HEK293 (cell line): ENCODE measurements at regions not wholly inside any gene's neighbourhood (a gene's known extent, or its start where the extent isn't known, plus 50 kb on each side); places are given as distances from the start of the nearest gene placed in this dataset.
A peak's percentile ranks its signal among the peaks of the same experiment; 100 is the strongest.

Experiments
- CTCF ChIA-PET: fragments of 350-600 bp; formaldehyde crosslinking; extraction: SDS; loops from one replicate; lab custom pipeline; 2021; ENCODE audit warnings: antibody characterized with exemption; lab: Yijun Ruan, JAX
- POLR2A ChIA-PET: fragments of 300-600 bp; formaldehyde crosslinking; extraction: SDS; loops from one replicate; lab custom pipeline; 2020; ENCODE audit warnings: antibody characterized with exemption, inconsistent platforms; lab: Yijun Ruan, JAX
- H3K27ac ChIP-seq: fragments of 200-500 bp; sonication (Bioruptor generic); 2 replicates; pipeline ENCODE4 v1.5.1; 2014; ENCODE audit warnings: low read depth, low read length, control low read depth, inconsistent platforms; ENCODE audit errors: extremely low read depth
- H3K36me3 ChIP-seq, 2 experiments: fragments of 200-500 bp in 1 of 2; sonication (Bioruptor generic) in 1 of 2; 1 replicate in 1 of 2; 2 replicates in 1 of 2; pipeline ENCODE4 v1.5.1; 2014 to 2017; ENCODE audit warnings: inconsistent platforms in 2 of 2, low read length in 2 of 2; ENCODE audit not compliant: control insufficient read depth in 2 of 2, insufficient read depth in 1 of 2
- H3K4me1 ChIP-seq: fragments of 200-500 bp; sonication (Bioruptor generic); 2 replicates; pipeline ENCODE4 v1.5.1; 2014; ENCODE audit warnings: mild to moderate bottlenecking, low read length, inconsistent platforms; ENCODE audit not compliant: control insufficient read depth, insufficient read depth
- H3K4me3 ChIP-seq: 2 replicates; pipeline ENCODE4 v1.5.1; 2011; ENCODE audit warnings: low read depth, mild to moderate bottlenecking, control low read depth, low read length, moderate library complexity
- H3K9me3 ChIP-seq: fragments of 200-500 bp; sonication (Bioruptor generic); 2 replicates; pipeline ENCODE4 v1.5.1; 2014; ENCODE audit warnings: low read depth, low read length, inconsistent platforms; ENCODE audit not compliant: control insufficient read depth, insufficient read depth
- IKZF3 ChIP-seq: fragments of 450-650 bp; IDR thresholded peaks from 2 replicates; pipeline ENCODE4 v1.5.0; 2018; ENCODE audit warnings: missing biosample characterization, mild to moderate bottlenecking, missing genetic modification characterization, moderate library complexity
- OSR2 ChIP-seq: fragments of 450-650 bp; formaldehyde crosslinking; IDR thresholded peaks from 2 replicates; pipeline ENCODE4 v1.5.1; 2016; ENCODE audit warnings: missing biosample characterization, missing genetic modification characterization
- OVOL3 ChIP-seq: fragments of 450-650 bp; formaldehyde crosslinking; IDR thresholded peaks from 2 replicates; pipeline ENCODE4 v1.5.1; 2016; ENCODE audit warnings: missing biosample characterization, missing genetic modification characterization
- PRDM1 ChIP-seq: fragments of 450-650 bp; formaldehyde crosslinking; IDR thresholded peaks from 2 replicates; pipeline ENCODE4; 2016; ENCODE audit warnings: missing biosample characterization, missing genetic modification characterization
- PRDM10 ChIP-seq: fragments of 450-650 bp; formaldehyde crosslinking; IDR thresholded peaks from 2 replicates; pipeline ENCODE4 v1.5.1; 2016; ENCODE audit warnings: missing biosample characterization, missing genetic modification characterization
- RBAK ChIP-seq: fragments of 450-650 bp; formaldehyde crosslinking; IDR thresholded peaks from 2 replicates; pipeline ENCODE4 v1.5.1; 2016; ENCODE audit warnings: missing biosample characterization, missing genetic modification characterization
- SCRT1 ChIP-seq: fragments of 450-650 bp; formaldehyde crosslinking; IDR thresholded peaks from 2 replicates; pipeline ENCODE4 v1.5.1; 2016; ENCODE audit warnings: missing biosample characterization, missing genetic modification characterization, borderline replicate concordance
- SP7 ChIP-seq: fragments of 450-650 bp; formaldehyde crosslinking; IDR thresholded peaks from 2 replicates; pipeline ENCODE4 v1.5.1; 2016; ENCODE audit warnings: missing biosample characterization, missing genetic modification characterization
- ZBTB21 ChIP-seq: fragments of 450-650 bp; formaldehyde crosslinking; IDR thresholded peaks from 2 replicates; pipeline ENCODE4 v1.5.1; 2017; ENCODE audit warnings: missing biosample characterization, missing genetic modification characterization
- ZBTB48 ChIP-seq: fragments of 450-650 bp; formaldehyde crosslinking; IDR thresholded peaks from 2 replicates; pipeline ENCODE4 v1.5.1; 2016; ENCODE audit warnings: missing biosample characterization, missing genetic modification characterization
- ZBTB6 ChIP-seq: fragments of 450-650 bp; formaldehyde crosslinking; IDR thresholded peaks from 2 replicates; pipeline ENCODE4 v1.5.1; 2017; ENCODE audit warnings: missing biosample characterization, missing genetic modification characterization
- ZNF175 ChIP-seq: fragments of 450-650 bp; formaldehyde crosslinking; IDR thresholded peaks from 2 replicates; pipeline ENCODE4 v1.5.1; 2016; ENCODE audit warnings: missing biosample characterization, missing genetic modification characterization
- ZNF341 ChIP-seq: fragments of 450-650 bp; formaldehyde crosslinking; IDR thresholded peaks from 2 replicates; pipeline ENCODE4; 2016; ENCODE audit warnings: low read depth, missing biosample characterization, missing genetic modification characterization
- ZNF350 ChIP-seq: fragments of 450-650 bp; formaldehyde crosslinking; IDR thresholded peaks from 2 replicates; pipeline ENCODE4 v1.5.0; 2017; ENCODE audit warnings: missing biosample characterization, mild to moderate bottlenecking, missing genetic modification characterization
- ZNF366 ChIP-seq: fragments of 450-650 bp; formaldehyde crosslinking; conservative IDR thresholded peaks from 2 replicates; pipeline ENCODE4 v1.5.1; 2016; ENCODE audit warnings: missing biosample characterization, missing genetic modification characterization
- ZNF426 ChIP-seq: fragments of 450-650 bp; formaldehyde crosslinking; IDR thresholded peaks from 2 replicates; pipeline ENCODE4 v1.5.1; 2017; ENCODE audit warnings: missing biosample characterization, missing genetic modification characterization, mild to moderate bottlenecking, inconsistent platforms, moderate library complexity
- ZNF48 ChIP-seq: fragments of 450-650 bp; formaldehyde crosslinking; IDR thresholded peaks from 2 replicates; pipeline ENCODE4 v1.5.1; 2016; ENCODE audit warnings: missing biosample characterization, missing genetic modification characterization
- ZNF610 ChIP-seq: fragments of 450-650 bp; formaldehyde crosslinking; IDR thresholded peaks from 2 replicates; pipeline ENCODE4 v1.5.1; 2016; ENCODE audit warnings: missing biosample characterization, missing genetic modification characterization, borderline replicate concordance
- ZNF654 ChIP-seq: fragments of 450-650 bp; formaldehyde crosslinking; IDR thresholded peaks from 2 replicates; pipeline ENCODE4 v1.5.1; 2016; ENCODE audit warnings: low read depth, missing biosample characterization, missing genetic modification characterization
- ZNF658 ChIP-seq: fragments of 450-650 bp; formaldehyde crosslinking; IDR thresholded peaks from 2 replicates; pipeline ENCODE4; 2016; ENCODE audit warnings: missing biosample characterization, missing genetic modification characterization
- ZNF660 ChIP-seq: fragments of 450-650 bp; IDR thresholded peaks from 2 replicates; pipeline ENCODE4 v1.5.1; 2018; ENCODE audit warnings: missing biosample characterization, mild to moderate bottlenecking, missing genetic modification characterization
- ZNF677 ChIP-seq: fragments of 450-650 bp; IDR thresholded peaks from 2 replicates; pipeline ENCODE4 v1.5.0; 2018; ENCODE audit warnings: missing biosample characterization, mild to moderate bottlenecking, missing genetic modification characterization, moderate library complexity
- ZNF747 ChIP-seq: fragments of 450-650 bp; formaldehyde crosslinking; IDR thresholded peaks from 2 replicates; pipeline ENCODE4 v1.5.1; 2016; ENCODE audit warnings: missing biosample characterization, missing genetic modification characterization
- ZNF76 ChIP-seq: fragments of 450-650 bp; formaldehyde crosslinking; IDR thresholded peaks from 2 replicates; pipeline ENCODE4; 2016; ENCODE audit warnings: low read depth, missing biosample characterization, missing genetic modification characterization, borderline replicate concordance
- ZSCAN30 ChIP-seq: fragments of 450-650 bp; IDR thresholded peaks from 2 replicates; pipeline ENCODE4 v1.5.1; 2018; ENCODE audit warnings: missing biosample characterization, mild to moderate bottlenecking, missing genetic modification characterization, moderate library complexity
- TF ChIP-seq, protein P1 (sequence below): fragments of 450-650 bp; formaldehyde crosslinking; IDR thresholded peaks from 2 replicates; pipeline ENCODE4 v1.5.1; 2016; ENCODE audit warnings: missing biosample characterization, missing genetic modification characterization
- TF ChIP-seq, protein P2 (sequence below): fragments of 450-650 bp; formaldehyde crosslinking; IDR thresholded peaks from 2 replicates; pipeline ENCODE4 v1.5.1; 2016; ENCODE audit warnings: missing biosample characterization, missing genetic modification characterization, borderline replicate concordance
- TF ChIP-seq, protein P3 (sequence below): fragments of 450-650 bp; formaldehyde crosslinking; IDR thresholded peaks from 2 replicates; pipeline ENCODE4 v1.5.1; 2017; ENCODE audit warnings: missing biosample characterization, missing genetic modification characterization

GRCh38 chr3:182683453-182683852 is 109.9 kb upstream of the ATP11B start:
- Histone ChIP-seq H3K27ac (no peak overlapping the region), H3K4me3 (no peak overlapping the region), H3K4me1 (no peaks in the 10 kb centered on the region; the same call in 1 of the 2 replicates), H3K36me3 (no peaks in the 10 kb centered on the region), H3K9me3 (no peaks in the 10 kb centered on the region)
- POLR2A ChIA-PET, result no interaction called here
- CTCF ChIA-PET, result interaction anchor here (0.7 to 5.2 kb wide), 12 partner anchors 26 to 1469 kb away, joined by 3 to 29 read pairs (median 4); no protein-coding TSS in a partner anchor
- TF ChIP-seq SCRT1 (tag by site-specific recombination) (no peak), SP7 (tag by site-specific recombination) (no peak), ZNF350 (tag by site-specific recombination) (no peak), PRDM10 (peak; percentile 54), ZNF366 (tag by site-specific recombination) (peak; percentile 39; the same call in 1 of the 2 replicates), ZNF747 (tag by site-specific recombination) (no peak), ZBTB48 (tag by site-specific recombination) (0 out of 2 replicates have a peak, but pooled peaks have one; percentile 19), ZNF341 (no peak), ZNF654 (tag by site-specific recombination) (peak; percentile 89), ZNF658 (no peak), ZBTB6 (tag by site-specific recombination) (no peak), ZNF175 (no peak), OVOL3 (tag by site-specific recombination) (no peak), ZNF610 (0 out of 2 replicates have a peak, but pooled peaks have one; percentile 31), ZNF677 (tag by site-specific recombination) (peak; percentile 51; the same call in 1 of the 2 replicates), OSR2 (tag by site-specific recombination) (no peak), PRDM1 (tag by site-specific recombination) (0 out of 2 replicates have a peak, but pooled peaks have one; percentile 4), RBAK (tag by site-specific recombination) (no peak), IKZF3 (tag by site-specific recombination) (peak; percentile 44; the same call in 1 of the 2 replicates), ZNF660 (tag by site-specific recombination) (peak; percentile 82; the same call in 1 of the 2 replicates), ZSCAN30 (tag by site-specific recombination) (0 out of 2 replicates have a peak, but pooled peaks have one; percentile 17), ZNF48 (tag by site-specific recombination) (no peak), ZNF426 (no peak), ZBTB21 (no peak), ZNF76 (no peak)
- TF ChIP-seq, protein P1, sequence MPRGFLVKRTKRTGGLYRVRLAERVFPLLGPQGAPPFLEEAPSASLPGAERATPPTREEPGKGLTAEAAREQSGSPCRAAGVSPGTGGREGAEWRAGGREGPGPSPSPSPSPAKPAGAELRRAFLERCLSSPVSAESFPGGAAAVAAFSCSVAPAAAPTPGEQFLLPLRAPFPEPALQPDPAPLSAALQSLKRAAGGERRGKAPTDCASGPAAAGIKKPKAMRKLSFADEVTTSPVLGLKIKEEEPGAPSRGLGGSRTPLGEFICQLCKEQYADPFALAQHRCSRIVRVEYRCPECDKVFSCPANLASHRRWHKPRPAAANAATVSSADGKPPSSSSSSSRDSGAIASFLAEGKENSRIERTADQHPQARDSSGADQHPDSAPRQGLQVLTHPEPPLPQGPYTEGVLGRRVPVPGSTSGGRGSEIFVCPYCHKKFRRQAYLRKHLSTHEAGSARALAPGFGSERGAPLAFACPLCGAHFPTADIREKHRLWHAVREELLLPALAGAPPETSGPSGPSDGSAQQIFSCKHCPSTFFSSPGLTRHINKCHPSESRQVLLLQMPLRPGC, result no peak
- TF ChIP-seq, protein P2, sequence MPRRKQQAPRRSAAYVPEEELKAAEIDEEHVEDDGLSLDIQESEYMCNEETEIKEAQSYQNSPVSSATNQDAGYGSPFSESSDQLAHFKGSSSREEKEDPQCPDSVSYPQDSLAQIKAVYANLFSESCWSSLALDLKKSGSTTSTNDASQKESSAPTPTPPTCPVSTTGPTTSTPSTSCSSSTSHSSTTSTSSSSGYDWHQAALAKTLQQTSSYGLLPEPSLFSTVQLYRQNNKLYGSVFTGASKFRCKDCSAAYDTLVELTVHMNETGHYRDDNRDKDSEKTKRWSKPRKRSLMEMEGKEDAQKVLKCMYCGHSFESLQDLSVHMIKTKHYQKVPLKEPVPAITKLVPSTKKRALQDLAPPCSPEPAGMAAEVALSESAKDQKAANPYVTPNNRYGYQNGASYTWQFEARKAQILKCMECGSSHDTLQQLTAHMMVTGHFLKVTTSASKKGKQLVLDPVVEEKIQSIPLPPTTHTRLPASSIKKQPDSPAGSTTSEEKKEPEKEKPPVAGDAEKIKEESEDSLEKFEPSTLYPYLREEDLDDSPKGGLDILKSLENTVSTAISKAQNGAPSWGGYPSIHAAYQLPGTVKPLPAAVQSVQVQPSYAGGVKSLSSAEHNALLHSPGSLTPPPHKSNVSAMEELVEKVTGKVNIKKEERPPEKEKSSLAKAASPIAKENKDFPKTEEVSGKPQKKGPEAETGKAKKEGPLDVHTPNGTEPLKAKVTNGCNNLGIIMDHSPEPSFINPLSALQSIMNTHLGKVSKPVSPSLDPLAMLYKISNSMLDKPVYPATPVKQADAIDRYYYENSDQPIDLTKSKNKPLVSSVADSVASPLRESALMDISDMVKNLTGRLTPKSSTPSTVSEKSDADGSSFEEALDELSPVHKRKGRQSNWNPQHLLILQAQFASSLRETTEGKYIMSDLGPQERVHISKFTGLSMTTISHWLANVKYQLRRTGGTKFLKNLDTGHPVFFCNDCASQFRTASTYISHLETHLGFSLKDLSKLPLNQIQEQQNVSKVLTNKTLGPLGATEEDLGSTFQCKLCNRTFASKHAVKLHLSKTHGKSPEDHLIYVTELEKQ (tag by site-specific recombination), result no peak
- TF ChIP-seq, protein P3, sequence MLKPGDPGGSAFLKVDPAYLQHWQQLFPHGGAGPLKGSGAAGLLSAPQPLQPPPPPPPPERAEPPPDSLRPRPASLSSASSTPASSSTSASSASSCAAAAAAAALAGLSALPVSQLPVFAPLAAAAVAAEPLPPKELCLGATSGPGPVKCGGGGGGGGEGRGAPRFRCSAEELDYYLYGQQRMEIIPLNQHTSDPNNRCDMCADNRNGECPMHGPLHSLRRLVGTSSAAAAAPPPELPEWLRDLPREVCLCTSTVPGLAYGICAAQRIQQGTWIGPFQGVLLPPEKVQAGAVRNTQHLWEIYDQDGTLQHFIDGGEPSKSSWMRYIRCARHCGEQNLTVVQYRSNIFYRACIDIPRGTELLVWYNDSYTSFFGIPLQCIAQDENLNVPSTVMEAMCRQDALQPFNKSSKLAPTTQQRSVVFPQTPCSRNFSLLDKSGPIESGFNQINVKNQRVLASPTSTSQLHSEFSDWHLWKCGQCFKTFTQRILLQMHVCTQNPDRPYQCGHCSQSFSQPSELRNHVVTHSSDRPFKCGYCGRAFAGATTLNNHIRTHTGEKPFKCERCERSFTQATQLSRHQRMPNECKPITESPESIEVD, result peak; percentile 62; the same call in 1 of the 2 replicates
